ENCODE measurements at regions not wholly inside any gene's neighbourhood (a gene's known extent, or its start where the extent isn't known, plus 50 kb on each side); places are given as distances from the start of the nearest gene placed in this dataset.
A peak's percentile ranks its signal among the peaks of the same experiment; 100 is the strongest.

DNA sequence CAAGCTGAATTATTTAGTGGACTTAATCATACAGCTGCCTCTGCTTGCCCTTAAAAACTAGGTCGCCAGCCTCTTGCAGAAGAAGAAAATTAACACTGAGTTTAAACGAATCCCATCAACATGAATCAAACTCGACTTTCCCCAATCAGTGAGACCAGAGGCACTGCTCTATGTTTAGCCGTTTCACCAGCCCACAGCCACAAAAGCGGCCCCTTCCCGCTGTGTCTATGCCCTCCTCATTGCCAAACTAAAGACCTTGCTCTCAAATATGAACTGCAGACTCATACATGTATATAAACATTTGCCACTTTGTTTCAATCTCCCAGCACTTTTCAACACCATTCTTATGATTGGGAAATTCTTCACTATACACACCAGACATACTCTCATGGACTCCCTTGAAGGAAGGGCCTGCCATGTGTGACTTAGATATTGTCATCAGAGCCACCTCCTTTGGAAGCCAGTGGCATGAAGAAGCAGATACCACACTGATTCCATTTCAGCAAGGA is 105.8 kb upstream of the ADGRF1 start:
- Histone ChIP-seq H3K4me3 (ENCODE audit: low read depth, low read length, poor library complexity, severe bottlenecking) (no peak overlapping the region), H3K27ac (ENCODE audit: low read depth, low read length, poor library complexity, severe bottlenecking) (peak overlapping the region; percentile 88), H3K4me1 (ENCODE audit: insufficient read depth, low read length, poor library complexity, severe bottlenecking) (peaks cover 41% of the 10 kb centered on the region), H3K36me3 (ENCODE audit: insufficient read depth, low read length, poor library complexity, severe bottlenecking) (no peaks in the 10 kb centered on the region), H3K9me3 (ENCODE audit: low read depth, low read length, poor library complexity, severe bottlenecking) (peaks cover under 1% of the 10 kb centered on the region), H3K27me3 (replicated peaks; ENCODE audit: insufficient read depth, low read depth, low read length, poor library complexity) (no peaks in the 10 kb centered on the region)
- DNase-seq (ENCODE audit: low spot score) = no peak
- intact Hi-C loops (cut with micrococcal nuclease; ENCODE audit: unreplicated experiment) = no loop called here
- no TSS peak for BruUV-seq (replicated peaks)
- no peak for TF ChIP-seq EZH2 (IDR thresholded peaks at IDR 0.05; ENCODE audit: borderline replicate concordance, low read depth, low read length, poor library complexity, severe bottlenecking)
- TF ChIP-seq, protein P1, sequence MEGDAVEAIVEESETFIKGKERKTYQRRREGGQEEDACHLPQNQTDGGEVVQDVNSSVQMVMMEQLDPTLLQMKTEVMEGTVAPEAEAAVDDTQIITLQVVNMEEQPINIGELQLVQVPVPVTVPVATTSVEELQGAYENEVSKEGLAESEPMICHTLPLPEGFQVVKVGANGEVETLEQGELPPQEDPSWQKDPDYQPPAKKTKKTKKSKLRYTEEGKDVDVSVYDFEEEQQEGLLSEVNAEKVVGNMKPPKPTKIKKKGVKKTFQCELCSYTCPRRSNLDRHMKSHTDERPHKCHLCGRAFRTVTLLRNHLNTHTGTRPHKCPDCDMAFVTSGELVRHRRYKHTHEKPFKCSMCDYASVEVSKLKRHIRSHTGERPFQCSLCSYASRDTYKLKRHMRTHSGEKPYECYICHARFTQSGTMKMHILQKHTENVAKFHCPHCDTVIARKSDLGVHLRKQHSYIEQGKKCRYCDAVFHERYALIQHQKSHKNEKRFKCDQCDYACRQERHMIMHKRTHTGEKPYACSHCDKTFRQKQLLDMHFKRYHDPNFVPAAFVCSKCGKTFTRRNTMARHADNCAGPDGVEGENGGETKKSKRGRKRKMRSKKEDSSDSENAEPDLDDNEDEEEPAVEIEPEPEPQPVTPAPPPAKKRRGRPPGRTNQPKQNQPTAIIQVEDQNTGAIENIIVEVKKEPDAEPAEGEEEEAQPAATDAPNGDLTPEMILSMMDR (conservative IDR thresholded peaks at IDR 0.05; ENCODE audit: low read depth, low read length) = no peak
- CTCF ChIA-PET = no interaction called here
- POLR2A ChIA-PET (ENCODE audit: low non-redundant PET) = no interaction called here

DNA sequence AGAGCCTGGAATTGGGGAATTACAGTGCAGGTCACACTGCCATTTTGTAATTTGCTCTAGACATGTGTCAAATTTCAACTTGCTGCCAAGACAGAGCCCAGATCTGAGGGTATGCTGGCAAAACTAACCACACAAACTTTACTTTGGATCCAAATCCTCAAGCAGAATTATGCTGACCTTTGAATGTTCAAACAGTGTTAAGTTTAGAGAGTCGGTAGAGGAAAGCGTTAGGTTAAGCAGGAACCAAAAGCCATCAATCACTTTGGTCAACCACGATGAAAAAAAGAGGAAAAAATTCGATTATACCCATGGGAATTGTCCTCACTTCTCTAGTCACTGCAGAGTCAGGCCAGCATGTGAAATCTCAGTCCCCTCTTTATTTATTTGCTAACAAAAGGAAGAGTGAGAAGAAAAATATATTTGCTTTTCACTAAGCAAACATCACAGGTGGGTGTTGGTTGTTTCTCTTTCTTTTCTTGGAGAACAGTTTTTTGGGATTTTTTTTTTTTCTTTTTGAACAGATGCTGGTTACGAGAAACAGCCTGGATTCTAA is 105.1 kb upstream of the ADGRF1 start:
- H3K4me1 ChIP-seq (ENCODE audit: insufficient read depth, low read length, poor library complexity, severe bottlenecking) = peaks cover 37% of the 10 kb centered on the region
- no peak overlapping the region for H3K4me3 ChIP-seq (ENCODE audit: low read depth, low read length, poor library complexity, severe bottlenecking)
- peak; percentile 60 for DNase-seq (ENCODE audit: low spot score)
- BruUV-seq (replicated peaks) = no TSS peak
- H3K36me3 ChIP-seq (ENCODE audit: insufficient read depth, low read length, poor library complexity, severe bottlenecking) = no peaks in the 10 kb centered on the region
- intact Hi-C loops (cut with micrococcal nuclease; ENCODE audit: unreplicated experiment) = no loop called here
- POLR2A ChIA-PET (ENCODE audit: low non-redundant PET) = interaction anchor here (1.0 kb wide), 1 partner anchor 11 kb away, joined by 4 read pairs; no protein-coding TSS in a partner anchor
- no peaks in the 10 kb centered on the region for H3K27me3 ChIP-seq (replicated peaks; ENCODE audit: insufficient read depth, low read depth, low read length, poor library complexity)
- CTCF ChIA-PET = no interaction called here
- H3K9me3 ChIP-seq (ENCODE audit: low read depth, low read length, poor library complexity, severe bottlenecking) = peaks cover 7% of the 10 kb centered on the region
- TF ChIP-seq, protein P1 (conservative IDR thresholded peaks at IDR 0.05; ENCODE audit: low read depth, low read length) = no peak
- TF ChIP-seq EZH2 (IDR thresholded peaks at IDR 0.05; ENCODE audit: borderline replicate concordance, low read depth, low read length, poor library complexity, severe bottlenecking) = no peak
- H3K27ac ChIP-seq (ENCODE audit: low read depth, low read length, poor library complexity, severe bottlenecking) = peak overlapping the region; percentile 88

DNA sequence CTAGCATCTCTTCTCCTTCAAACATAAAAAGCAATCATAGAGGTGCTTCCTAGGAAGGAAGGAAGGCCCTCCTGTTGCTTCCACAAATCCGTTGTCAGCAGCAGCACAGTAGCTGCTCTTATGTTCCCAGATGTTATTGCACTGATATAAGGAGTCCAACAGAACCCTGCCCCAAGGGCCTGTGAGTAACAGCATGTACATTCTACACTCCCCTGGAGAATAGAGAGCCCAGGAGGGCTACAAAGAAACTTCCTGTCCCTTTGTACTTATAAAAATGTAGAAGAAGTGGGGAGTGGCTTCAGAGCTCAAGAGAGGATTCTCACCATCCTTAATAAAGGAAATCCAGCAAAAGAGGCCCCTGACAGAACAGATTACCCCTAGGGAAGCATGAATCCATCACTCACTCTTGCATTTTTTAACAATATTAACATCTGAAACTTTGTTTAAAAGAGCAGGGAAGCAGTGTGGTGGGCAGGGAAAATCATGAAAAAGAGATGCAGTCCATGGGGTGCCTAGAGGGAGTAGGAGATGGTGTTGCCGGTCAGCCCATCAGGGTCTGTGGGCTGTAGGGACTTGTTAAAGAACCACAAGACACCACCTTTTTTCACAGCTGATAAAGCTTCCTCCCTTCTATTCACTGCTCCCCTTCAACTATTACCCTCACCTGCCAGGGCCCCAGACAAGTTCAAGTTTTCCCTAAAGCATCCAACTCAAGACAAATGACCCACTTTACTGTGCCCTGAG is 104.5 kb upstream of the ADGRF1 start:
- intact Hi-C loops (cut with micrococcal nuclease; ENCODE audit: unreplicated experiment) = loop anchor here (1.0 kb wide), 1 partner anchor 12 kb away; no protein-coding TSS in a partner anchor
- Histone ChIP-seq H3K27me3 (replicated peaks; ENCODE audit: insufficient read depth, low read depth, low read length, poor library complexity) (no peaks in the 10 kb centered on the region), H3K9me3 (ENCODE audit: low read depth, low read length, poor library complexity, severe bottlenecking) (peaks cover 8% of the 10 kb centered on the region), H3K27ac (ENCODE audit: low read depth, low read length, poor library complexity, severe bottlenecking) (peak overlapping the region; percentile 88), H3K4me1 (ENCODE audit: insufficient read depth, low read length, poor library complexity, severe bottlenecking) (peaks cover 37% of the 10 kb centered on the region), H3K36me3 (ENCODE audit: insufficient read depth, low read length, poor library complexity, severe bottlenecking) (no peaks in the 10 kb centered on the region), H3K4me3 (ENCODE audit: low read depth, low read length, poor library complexity, severe bottlenecking) (no peak overlapping the region)
- DNase-seq (ENCODE audit: low spot score) = peak; percentile 98
- TF ChIP-seq, protein P1 (conservative IDR thresholded peaks at IDR 0.05; ENCODE audit: low read depth, low read length) = no peak
- no peak for TF ChIP-seq EZH2 (IDR thresholded peaks at IDR 0.05; ENCODE audit: borderline replicate concordance, low read depth, low read length, poor library complexity, severe bottlenecking)
- no TSS peak for BruUV-seq (replicated peaks)
- ChIA-PET POLR2A (ENCODE audit: low non-redundant PET) (interaction anchor here (1.0 kb wide), 1 partner anchor 10 kb away, joined by 4 read pairs; no protein-coding TSS in a partner anchor), CTCF (no interaction called here)

Measured in A673 (cell line).